ENCODE measurements at regions not wholly inside any gene's neighbourhood (a gene's known extent, or its start where the extent isn't known, plus 50 kb on each side); places are given as distances from the start of the nearest gene placed in this dataset.

DNA sequence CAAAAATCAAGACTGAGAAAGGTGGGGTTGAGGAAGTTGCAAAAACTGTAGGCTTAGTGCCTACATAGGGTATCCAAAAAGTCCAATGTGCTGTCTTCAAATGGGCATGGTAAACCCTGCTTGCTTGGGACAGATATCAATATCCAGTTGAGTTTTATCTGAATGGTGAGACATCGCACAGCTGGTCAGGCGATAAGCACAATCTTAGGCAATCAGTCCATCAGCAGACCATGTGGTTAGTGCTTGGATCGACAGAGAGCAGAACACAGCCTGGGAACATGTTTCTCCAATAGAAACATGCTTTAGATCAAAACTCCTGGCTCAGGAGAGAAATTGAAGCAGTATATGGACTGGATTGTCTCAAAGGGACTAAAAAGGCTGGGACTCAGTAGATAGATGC is 151.3 kb upstream of the IPO5 start:
- DNase-seq, result no peak

DNA sequence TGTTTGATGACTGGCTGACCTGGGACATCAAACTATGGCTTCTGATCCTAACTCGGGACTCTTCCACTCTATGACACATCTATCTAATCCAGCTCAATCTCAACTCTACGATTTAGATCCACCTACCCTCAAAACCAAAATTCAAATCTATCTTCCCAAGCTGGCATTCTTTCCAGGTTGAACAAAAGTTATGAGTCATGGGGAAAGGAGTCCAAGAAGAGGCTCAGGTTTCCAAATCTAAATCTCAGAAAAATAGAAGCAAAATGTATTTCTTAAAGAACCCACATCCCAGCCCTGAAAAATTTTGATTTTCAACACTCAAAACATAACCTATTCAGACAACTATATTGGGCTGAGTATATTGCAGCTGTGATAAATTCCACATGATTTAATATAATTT is 143.9 kb upstream of the IPO5 start:
- DNase-seq, result no peak

DNA sequence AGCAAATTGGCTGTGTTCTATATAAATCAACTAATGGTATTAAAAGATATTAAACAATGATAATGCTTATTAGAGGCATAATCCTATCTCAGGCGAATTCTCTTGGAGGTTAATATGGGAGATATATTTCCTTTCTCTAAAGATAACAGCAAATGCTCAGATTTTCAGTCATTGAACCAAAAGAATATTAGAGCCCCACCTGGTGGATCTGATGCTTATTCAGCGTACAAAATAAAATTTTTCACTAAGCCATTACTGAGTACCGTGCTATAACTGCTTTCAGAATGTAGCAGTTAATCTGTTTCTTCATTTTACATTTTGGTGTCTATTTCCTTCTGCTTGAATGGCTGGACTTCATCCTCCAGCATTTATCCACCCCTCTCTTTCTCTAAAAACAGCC is 143.3 kb upstream of the IPO5 start:
- peak; percentile 15 to 24 for DNase-seq

DNA sequence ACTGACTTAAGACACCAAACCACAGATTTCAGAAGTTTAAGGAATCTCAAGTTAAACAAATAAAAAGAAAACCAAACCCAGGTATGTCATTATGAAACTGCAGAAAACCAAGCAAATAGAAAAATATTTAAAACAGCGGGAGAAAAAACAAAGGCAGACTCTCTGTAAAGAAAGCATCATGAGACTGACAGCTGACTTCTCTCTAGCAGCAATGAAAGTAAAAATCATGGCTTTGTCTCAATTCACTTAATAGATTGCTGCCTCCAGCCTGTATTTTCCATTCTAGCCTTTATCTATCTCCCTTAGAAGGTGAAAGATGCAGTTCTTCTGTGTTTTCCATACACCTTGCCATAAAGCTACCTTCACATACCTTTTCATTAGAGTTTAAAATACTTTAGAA is 131.1 kb upstream of the IPO5 start:
- no peak for DNase-seq

DNA sequence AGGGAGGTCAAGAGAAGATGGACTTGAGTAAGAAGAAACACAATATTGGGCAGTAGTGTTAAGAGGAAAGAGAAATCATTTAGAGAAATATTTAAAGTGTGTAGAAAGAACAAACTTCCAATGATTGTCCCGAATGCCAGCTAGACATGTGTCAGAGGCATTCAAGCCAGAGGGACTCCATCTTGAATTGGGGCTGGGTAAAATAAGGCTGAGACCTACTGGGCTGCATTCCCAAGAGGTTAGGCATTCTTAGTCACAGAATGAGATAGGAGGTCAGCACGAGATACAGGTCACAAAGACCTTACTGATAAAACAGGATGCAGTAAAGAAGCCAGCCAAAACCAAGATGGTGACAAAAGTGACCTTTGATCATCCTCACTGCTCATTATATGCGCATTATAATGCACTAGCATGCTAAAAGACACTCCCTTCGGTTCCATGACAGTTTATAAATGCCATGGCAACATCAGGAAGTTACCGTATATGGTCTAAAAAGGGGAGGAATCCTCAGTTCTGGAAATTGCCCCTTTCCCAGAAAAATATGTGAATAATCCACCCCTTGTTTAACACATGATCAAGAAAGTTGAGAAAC is 127.0 kb upstream of the IPO5 start:
- no peak for DNase-seq

DNA sequence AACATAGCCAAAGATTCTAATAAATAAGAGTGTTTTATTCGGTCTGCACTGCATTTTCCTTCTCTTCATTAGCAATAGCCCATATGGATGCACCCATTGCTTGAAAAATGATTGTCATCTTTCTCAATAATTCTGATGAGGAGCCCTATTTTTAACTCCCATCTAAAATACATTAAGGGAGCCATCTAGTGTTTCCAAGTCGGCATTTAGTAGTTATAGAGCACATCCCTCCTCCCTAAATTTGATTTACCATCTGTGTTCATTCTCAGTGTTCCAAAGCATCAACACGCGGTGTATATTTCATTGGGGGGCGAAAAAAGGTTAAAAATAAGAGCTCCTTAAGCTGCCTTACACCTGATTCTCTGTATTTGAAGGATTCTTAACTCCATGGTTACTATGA is 119.2 kb upstream of the IPO5 start:
- no peak for DNase-seq

DNA sequence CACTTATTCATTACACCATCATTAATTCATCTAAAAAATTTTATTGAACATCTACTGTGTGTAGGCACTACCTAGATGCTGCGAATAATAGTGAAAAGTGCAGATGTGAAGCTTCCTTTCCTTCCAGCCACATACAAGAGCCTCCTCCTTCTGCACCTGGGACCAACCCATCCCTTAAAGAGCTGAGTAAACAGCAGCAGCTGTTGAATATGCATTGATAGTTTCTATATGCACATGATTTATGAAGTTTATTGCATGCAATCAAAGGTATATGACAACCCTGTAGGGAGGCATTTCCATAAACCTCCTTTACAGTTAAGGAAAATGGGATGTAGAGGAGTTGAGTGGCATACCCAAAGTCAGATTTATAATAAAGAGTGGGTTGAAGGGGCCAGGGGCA is 110.3 kb upstream of the IPO5 start:
- DNase-seq, result no peak

DNA sequence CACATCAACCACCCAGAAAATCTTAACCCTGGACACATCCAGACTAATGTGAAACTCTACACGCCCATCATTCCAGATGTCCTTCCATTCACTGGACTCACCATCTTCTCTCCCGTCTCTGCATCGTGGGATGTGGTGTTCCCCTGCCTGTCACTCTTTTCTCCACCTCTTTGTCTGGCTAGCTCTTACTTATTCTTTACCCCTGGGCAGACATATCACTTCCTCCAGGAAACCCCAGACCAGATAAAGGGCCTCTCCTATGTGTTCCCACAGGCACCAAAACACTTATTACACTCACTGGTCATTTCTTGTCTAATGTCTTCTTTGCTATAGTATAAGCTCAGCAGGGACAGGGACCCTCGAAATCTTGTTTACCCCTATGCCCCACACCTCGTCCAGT is 109.3 kb upstream of the IPO5 start:
- DNase-seq, result no peak

DNA sequence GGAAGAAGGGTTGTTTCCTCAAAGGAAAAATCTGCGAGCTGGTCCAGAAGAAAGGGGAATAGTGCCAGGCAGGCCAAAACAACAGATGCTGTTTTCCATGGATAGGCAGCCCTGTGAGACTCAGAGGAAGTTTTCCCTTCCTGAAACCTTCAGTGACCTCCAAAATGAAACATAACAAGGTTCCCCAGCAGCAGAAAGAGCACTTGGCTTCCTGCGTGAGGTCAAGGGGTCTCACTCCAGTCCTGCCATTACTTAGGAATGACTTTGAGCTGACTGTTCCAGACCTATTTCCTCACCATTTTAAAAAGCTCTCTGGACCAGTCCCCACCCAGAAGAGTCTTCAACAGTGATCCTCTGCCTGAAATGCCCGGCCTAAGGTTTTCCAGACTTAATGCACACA is 104.6 kb upstream of the IPO5 start:
- DNase-seq, result no peak

DNA sequence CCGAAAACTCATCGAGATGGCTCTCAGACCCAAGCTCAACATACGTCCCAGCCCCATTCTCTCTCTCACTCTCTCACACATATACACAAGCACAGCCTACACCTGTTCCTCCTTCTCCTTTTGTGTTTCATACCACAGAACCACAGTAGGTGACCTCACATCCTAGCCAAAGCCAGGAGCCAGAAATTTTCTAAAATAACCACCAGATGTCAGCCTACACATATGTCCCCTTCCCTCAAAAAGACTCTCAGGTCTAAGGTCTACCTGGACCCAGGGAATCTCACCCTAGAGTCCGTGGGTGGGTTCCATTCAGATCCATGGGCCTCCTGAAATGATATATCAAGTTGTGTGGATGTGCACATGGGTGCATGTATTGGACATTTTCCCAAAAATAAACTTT is 104.2 kb upstream of the IPO5 start:
- peak; percentile 30 to 54 for DNase-seq

DNA sequence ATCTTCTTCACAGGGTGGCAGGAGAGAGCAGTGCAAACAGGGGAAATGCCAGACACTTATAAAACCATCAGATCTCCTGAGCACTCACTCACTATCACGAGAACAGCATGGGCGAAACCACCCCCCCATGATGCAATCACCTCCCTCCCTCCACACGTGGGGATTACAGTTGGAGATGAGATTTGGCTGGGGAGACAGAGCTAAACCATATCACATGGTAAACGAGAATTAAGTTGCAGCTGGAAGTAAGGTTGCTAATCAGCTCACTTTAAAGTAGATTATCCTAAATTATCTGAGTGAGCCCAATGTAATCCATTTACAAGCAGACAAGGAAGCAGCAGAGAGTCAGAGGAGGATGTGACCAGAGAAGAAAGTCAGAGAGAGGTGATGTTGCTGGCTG is 102.2 kb upstream of the IPO5 start:
- DNase-seq, result no peak

DNA sequence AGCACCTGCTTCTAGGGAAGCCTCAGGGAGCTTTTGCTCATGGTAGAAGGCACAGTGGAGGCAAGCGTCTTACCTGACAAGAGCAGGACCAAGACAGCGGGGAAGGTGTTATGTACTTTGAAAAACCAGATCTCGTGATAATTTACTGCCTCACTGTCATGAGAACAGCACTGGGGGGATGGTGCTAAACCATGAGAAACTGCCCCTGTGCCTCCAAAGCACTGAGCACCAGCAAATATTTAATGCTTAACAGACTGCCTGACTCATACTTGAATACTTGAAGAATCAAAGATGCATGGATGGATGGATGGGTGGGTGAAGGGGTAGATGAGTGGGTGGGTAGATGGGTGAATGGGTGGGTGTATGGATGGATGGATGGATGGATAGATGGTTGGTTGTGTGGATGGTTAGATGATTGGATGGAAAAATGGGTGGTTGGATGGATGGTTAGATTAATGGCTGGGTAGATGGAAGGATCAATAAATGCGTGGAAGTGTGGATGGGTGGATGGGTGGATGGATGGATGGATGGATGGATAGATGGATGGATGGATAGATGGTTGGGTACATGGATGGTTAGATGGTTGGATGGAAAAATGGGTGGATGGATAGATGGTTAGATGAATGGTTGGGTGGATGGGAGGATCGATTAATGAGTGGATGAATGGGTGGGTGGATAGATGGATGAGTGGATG is 101.1 kb upstream of the IPO5 start:
- DNase-seq, result no peak

DNA sequence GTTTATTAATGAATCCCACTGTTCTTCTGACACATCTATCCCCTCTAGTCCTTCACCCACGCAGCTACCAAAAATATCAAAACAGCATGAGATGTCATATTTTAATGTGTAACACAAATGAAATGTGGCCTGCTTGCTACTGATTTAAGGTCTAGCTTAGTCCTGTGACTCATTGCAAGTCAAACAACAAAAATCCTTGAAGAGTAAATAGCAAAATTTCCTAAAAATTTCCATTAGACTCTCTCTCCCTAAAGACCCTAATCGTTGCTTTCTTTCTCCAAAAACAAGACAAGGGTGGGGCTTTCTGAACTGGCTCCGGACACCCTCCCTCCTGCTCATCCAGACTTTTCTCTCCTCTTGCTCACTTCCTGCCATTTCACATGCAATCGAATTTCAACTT is 99.9 kb upstream of the IPO5 start:
- no peak for DNase-seq

DNA sequence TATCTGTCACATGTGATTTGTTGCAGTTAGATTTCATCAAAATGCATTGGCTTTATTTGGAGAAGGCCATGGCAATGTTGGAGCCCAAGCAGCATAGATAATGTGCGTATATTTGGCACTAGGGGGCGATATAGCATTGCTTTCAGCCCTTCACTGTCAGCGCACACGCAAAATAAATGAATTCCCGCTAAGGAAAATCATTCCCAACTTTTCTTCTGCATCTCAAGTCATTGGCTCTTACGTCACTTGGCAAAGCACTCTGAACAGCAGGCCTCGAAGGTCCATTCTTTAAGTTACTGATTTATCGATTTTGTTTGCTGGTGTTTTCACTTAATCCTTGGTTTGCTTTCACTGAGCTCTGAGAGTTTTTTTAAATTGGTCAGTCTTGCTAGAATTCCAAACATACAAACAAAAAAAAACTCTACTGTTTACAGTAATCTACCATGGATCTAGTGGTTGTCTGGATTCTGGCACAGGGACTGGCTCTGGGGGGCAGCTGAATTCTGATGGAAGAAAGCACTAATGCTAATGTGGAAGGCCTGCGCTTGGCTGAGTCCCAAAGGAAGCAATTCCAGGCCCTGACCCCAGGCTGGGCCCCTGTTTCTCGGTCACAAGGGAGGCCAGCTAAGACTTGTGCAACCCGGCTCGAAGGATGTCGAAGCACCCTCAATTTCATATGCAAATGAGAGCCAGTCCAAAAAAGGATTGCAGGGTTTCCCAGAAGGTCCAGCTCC is 97.7 kb upstream of the IPO5 start:
- peak; percentile 73 for DNase-seq

DNA sequence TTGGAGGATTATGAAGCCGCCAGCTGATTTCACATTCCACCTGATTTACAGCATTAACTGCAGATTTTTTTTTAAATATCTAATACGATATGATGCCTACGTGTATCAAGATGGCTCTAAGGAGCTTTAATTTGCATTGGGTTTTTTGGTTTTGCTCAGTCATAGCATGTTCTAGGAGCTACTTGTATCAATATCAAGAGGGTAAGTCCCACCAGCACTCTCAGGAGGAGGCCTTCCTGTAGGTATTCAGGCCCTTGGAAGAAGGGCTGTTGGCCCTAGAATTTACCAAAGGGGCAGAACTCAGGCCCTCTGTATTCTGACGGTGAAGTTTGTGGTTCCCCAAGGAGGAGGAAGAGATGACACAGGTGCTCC is 97.2 kb upstream of the IPO5 start:
- DNase-seq, result no peak

DNA sequence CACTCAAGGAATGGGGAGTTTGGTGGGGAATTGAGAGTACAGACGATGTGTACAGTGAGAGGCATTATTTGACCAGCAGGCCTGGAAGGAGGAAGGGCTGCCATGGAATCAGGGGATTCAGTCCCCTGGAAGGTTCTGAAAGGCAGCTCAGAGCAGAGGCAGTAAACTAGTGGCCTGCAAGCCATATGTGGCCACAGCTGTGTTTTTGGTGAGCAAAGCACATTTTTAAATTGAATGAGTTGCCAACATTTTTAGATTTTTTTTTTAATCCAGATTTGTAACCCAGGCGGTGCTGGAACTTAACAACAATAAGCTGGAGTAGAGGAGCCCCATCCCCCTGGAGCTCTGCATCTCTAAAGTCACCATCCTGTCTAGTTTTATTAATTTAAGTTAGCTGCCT is 95.3 kb upstream of the IPO5 start:
- no peak for DNase-seq

DNA sequence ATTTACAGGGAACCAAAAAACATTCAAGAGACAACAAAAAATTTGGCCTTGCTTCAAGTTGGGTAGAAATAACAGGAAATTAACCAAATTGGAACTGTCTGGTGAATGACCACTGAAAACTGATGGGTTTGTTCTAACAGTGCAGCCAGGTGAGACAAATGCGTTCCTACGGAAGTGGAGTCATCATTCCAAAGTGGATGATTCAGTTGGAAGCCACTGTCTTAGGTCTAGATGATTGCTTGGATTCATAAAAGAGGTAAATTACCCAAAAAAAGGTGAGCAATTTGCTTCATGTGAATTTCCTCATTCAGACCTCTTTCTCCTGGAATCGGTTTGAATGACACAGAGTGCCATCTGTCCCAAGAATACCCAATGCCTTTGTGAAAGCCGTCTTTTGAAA is 87.1 kb upstream of the IPO5 start:
- no peak for DNase-seq

DNA sequence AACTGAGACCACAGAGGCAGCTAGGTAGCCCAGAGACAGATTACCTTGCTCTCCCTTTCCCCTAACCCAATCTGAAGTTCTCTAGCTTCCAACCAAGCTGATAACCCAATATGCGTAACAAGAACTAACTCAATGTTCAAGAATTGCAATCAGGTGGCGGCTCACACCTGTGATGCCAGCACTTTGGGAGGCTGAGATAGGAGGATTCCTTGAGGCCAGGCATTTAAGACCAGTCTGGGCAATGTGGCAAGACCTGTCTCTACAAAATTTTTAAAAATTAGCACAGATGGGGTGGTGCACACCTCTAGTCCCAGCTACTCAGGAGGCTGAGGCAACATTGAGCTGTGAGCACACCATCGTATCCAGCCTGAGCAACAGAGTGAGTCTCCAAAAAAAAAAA is 86.7 kb upstream of the IPO5 start:
- DNase-seq, result no peak

DNA sequence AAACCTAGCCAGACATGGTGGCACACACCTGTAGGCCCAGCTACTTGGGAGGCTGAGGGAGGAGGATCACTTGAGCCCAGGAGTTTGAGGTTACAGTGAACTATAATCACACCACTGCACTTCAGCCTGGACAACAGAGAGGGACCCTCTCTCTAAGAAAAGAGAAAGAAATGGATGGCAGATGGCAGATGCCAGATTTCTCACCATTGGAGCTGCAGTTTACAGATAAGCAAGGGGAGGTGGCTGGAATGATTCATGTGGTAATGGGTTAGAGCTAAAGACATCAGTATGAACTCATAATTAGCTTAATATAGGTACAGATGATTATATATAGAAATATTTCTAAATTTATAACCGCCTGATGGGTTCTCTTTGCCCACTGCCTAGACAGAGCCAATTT is 80.1 kb upstream of the IPO5 start:
- no peak for DNase-seq

DNA sequence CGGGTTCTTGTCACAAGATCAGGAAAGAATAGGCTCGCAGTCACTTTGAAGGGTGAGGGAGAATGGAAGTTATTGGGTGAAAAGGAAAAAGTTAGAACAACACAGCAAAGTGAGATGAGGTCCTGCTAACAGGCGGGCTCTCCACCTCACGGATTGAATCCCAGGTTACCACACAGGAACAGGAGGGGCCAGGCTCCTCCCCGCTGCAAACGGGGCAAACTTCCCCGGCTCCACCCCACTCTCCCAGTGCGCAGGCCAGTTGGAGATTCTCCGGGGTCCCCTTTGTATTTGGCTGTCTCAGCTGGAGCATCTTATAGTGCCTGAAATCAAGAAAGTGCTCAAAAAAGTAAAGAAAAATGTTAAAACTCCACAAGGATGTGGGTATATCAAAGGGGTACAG is 78.3 kb upstream of the IPO5 start:
- no peak for DNase-seq

DNA sequence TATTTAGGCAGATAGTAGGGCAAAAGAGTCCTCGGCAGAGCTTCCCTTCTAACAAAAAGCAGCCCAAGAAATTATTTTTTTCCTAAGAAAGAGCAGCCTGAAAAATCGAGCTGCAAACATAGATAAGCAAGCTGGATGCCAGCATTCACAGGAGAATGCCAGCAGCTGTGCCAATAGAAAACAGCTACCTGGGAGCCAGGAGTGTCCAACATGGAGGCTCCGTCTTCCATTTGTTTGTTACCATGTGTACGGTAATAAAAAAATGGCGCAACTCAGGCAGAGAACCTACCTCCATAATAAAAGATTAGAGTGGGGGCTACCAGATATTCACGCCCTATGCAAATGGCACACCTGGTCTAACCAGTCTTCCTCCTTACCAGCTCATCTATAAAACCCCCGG is 77.6 kb upstream of the IPO5 start:
- DNase-seq, result no peak

DNA sequence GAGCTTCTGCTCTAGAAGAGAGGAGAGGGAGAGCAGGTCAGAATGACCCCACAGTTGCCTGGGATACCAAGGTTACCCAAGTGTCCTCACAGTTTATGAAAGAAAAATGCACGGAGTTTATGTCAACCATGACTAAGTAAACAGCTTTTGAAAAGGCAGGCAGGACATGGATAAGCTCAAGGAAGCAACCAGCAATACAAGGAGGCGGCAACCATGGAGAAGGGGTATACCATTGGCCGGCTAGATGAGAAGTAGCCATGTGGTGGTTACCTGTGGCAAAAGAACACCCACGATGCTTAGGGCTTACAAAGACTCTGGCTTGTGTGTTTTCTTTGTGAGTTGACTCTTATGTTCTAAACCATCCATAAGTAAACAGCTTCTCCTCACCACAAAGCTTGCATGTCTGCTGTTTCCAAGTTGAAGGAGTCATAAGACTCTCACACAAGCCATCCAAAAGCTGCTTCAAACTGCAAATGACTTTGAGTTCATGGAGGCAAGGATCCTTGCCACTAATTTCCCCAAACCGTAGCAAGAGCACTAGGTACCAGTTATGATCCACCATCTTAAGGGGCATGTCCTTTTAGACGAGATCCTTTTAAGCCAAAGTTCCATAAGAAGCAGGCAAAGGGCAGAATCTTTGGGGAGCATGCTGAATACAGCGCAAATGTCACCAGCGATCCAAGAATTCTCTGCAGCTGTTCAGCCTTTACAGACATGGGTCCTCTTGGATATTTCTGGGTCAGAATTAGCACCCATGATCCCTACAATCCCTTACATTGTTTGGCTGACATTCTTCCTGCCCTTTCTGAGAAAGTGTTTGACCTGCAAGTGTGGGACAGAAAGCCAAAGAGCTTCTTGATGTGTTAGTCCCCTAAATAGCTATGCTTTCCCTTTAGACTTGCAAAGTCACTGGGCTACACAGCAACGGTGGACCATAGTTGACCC is 74.8 kb upstream of the IPO5 start:
- no peak for DNase-seq

DNA sequence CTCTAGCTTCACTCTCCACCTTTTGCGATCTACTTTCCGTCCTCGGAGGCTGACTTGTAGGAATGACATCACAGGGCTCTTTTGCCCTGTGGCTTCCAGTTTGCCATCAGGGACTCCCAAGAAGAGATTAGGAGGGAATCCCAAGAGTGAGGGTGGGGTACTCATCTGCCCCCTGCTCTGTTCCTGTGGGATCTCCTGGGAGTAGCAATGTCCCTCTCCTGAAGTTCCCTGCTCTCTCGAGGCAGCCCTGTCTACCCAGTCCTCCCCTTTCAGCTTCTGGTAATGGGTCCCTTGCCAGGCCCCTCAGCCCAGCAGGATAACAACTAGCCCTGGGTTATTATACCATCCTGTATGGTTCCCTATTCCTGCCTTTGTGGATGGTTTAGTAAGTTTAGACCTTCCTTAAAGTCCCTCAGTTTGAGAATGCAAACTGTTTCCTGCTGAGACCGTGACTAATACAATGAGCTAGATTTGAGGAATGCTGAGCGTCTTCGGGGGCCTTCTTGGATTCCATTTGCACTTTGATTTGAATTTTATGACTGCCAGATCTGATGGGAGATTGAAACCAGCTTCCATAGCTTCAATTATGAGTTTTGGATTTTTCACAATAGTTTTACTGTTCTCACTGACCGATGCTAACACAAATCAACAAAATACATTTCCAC is 73.7 kb upstream of the IPO5 start:
- DNase-seq, result no peak

Measured in NCI-H2081 (cell line).